GM19023 (cell line): ENCODE measurements at regions not wholly inside any gene's neighbourhood (a gene's known extent, or its start where the extent isn't known, plus 50 kb on each side); places are given as distances from the start of the nearest gene placed in this dataset.

Experiments used
- ATAC-seq: cut with Tn5 transposase; IDR thresholded peaks from one replicate; pipeline ENCODE4 v1.9.1; 2021; ENCODE audit warnings: mild to moderate bottlenecking, moderate library complexity; ENCODE audit not compliant: unreplicated experiment

- no peak for ATAC-seq
These were observed 74.8 kb upstream of the PACRGL start for GRCh38 chr4:20625426-20625825.

DNA sequence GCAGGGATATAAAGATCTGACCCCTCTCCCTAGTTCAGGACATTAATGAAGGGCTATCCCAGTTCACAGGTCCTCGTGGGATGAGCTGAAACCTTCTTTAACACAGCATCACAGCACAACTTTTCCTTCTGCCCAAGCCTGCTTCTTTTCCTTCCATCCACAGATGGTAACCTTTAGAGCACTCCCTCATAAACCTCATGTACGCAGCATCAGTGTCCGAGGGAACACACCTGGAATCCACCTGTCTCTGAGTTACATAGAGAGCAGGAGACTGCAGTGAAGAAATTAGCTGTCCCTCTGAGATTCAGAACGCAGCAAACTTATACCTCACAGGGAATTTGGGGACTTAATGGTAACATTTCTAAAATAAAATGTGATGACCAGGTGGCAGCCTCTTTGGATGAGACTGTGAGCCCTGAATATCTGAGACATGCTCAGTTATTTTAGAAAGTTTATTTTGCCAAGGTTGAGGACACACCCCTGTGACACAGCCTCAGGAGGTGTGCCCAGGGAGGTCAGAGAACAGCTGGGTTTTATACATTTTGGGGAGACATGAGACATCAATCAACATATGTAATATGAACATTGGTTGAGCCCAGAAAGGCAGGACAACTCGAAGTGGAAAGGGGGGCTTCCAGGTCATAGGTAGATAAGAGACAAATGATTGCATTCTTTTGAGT, 73.8 kb upstream of the PACRGL start:
- no peak for ATAC-seq

DNA sequence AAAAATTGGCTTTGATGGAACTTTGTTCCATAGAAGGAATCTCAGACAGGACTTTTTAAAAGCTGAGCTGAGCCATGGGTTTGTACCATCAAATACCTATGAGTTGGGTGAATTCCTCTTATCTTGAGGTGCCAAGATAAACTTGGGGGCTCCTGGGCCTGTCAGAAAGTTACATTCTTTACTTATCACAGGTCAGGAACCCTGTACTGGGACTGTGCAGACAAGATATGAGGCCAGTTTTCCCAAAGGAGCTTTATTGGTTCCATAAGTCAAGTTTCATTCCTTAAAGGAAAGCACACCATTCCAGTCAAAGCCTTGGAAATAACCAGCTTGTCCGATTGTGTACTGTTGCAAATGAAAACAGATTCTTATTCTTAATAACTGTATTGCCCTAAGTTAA, 72.4 kb upstream of the PACRGL start:
- ATAC-seq = no peak

DNA sequence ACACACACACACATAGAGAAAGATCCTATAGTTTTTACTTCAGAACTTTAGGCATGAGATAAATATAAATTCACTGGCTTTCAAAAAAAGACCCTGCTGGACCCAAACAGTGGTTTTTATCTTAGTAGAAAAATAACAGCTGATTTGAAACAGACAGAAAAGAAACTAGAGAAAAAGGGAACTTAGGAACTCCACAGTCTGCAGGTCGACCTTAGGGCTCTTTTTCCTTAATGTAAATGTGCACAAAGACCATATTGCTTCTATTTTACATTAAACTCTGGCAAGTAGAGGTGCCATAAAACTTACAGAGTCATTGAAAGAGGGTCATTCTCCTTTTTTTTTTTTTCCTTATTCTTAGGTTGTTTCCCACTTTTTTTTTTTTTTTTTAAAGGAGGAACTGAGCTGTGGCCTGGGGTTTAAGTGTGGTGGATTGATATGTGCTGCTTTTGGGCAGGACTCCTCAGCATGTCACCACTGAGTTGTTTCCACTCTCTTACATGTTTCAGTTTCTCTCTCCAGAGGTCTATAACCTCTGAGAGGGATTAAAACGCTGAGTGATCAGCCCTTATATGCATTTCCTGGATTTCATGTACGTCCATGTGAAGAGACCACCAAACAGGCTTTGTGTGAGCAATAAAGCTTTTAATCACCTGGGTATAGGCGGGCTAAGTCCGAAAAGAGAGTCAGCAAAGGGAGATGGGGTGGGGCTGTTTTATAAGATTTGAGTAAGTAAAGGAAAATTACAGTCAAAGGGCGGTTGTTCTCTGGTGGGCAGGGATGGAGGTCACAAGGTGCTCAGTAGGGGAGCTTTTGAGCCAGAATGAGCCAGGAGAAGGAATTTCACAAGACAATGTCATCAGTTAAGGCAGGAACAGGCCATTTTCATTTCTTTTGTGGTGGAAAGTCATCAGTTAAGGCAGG, 70.8 kb upstream of the PACRGL start:
- ATAC-seq = peak; percentile 69

GRCh38 chr4:20638825-20639224, 61.4 kb upstream of the PACRGL start:
- ATAC-seq = no peak

GRCh38 chr4:20639346-20639745, 60.9 kb upstream of the PACRGL start:
- ATAC-seq = no peak

DNA sequence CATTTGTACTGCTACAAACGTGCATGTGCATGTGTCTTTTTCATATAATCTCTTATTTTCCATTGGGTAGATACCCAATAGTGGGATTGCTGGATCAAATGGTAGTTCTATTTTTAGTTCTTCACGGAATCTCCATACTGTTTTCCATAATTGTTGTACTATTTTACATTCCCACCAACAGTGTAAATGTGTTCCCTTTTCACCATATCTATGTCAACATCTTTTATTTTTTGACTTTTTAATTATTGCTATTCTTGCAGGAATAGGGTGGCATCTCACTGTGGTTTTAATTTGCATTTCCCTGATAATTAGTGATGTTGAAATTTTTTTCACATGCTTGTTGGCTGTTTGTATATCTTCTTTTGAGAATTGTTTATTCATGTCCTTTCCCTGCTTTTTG, 59.3 kb upstream of the PACRGL start:
- no peak for ATAC-seq

- ATAC-seq = no peak
These were observed 58.3 kb upstream of the PACRGL start for GRCh38 chr4:20641976-20642375.

GRCh38 chr4:20643631-20644030, 56.6 kb upstream of the PACRGL start:
- no peak for ATAC-seq

DNA sequence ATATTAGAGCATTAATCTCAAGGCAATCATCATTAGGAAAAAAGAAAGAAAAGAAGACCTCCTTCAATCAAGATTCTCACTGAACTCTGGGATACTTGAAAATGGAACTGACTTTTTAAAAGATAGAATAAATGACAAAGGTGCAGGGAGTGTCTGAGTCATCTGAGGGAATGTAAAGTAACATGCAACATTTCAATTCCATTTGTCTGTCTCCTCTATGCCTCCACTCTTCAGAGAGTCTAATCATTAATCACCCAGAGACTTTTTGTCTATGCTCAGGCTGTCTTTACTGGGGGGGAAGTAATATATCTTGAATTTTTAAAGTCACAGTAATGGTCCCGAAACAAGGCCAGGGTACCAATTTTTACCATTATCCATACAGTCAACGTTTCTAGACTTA, 55.0 kb upstream of the PACRGL start:
- no peak for ATAC-seq

DNA sequence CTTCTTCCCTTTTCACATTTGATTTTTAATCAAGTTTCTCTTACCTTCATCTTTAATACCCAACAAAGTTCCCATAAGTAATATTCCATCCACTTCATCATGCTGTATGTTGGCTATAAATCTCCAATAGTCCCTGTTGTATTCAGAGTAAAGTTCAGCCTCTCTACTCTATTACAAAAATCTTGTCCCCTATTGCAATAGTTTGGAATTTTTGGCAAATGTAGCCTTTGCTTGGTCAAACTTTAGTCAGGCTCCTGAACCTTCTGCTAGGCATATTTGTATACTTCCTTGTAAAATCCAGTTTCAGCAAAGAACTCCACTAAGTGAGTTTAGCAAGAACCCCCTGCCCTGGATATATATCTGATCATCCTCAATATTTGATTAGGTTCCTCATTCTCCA, 54.0 kb upstream of the PACRGL start:
- no peak for ATAC-seq
